T47D (cell line): ENCODE measurements at regions not wholly inside any gene's neighbourhood (a gene's known extent, or its start where the extent isn't known, plus 50 kb on each side); places are given as distances from the start of the nearest gene placed in this dataset.

Experiments
- DNase-seq, 2 experiments: peaks; one replicate each; pipeline versions ENCODE4 v3.0.0 to v3.0.0-alpha.2; 2011 to 2012; ENCODE audit warnings: low read depth in 1 of 2, low spot score in 1 of 2
- JUND ChIP-seq: IDR thresholded peaks from 2 replicates; pipeline ENCODE4 v1.6.1; 2012; ENCODE audit warnings: low read depth
- in situ Hi-C: cut with HindIII; loops from 2 replicates; pipeline ENCODE4 v1.10.0; 2016; ENCODE audit warnings: low sequenced_read_pairs, low pct_unique_long_range_greater_than_20kb

GRCh38 chrX:10931976-10932375, 179.2 kb upstream of the HCCS start:
- no peak for DNase-seq
- TF ChIP-seq JUND, result no peak
- in situ Hi-C loops, result no loop called here

DNA sequence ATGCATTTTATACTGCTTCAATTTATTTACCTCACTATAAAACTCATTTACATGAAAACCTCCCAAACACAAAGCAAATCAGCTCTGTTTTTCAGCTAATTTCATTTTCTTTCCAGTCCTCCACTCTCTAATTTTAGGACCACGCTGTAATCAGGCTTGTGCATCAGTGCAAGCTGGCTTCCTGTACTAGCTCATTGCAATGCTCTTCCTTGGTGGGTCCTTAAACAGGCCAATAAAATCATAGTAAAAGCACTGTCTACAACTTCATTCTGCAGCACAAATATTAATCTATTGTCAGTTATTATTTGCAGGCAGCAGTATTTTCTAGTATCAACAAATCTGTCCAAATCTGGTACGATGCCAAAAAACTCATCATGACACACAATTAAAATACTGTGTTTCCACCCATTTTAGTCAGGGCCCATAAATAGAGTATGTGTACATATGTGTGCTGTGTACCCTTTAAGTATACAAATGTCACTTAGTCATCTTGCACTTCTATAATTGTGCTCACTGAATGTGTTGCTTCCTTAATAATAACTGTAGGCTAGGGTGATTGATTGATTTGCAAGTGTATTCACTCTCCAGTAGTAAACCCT, 178.2 kb upstream of the HCCS start:
- no peak for TF ChIP-seq JUND
- DNase-seq, result no peak
- in situ Hi-C loops, result no loop called here

DNA sequence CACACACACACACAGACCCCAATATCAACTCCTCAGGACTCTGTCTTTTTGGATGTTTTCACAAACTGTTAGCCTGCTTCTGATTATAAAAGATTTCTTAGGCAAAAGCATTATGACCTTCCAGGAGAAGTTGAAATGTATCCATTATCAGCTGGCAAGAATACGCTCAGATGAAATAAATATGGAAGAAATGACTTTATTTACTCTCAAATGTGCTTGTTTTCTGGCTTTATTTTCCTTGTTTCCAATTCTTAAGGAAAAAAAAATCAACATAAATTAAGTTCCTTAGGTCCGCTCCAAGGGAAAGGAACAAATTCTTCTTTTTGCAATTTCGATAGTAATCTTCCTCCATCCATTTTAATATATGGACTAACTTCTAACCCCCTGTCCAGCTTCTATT, 175.6 kb upstream of the HCCS start:
- DNase-seq, result no peak
- in situ Hi-C loops, result no loop called here
- TF ChIP-seq JUND, result no peak

DNA sequence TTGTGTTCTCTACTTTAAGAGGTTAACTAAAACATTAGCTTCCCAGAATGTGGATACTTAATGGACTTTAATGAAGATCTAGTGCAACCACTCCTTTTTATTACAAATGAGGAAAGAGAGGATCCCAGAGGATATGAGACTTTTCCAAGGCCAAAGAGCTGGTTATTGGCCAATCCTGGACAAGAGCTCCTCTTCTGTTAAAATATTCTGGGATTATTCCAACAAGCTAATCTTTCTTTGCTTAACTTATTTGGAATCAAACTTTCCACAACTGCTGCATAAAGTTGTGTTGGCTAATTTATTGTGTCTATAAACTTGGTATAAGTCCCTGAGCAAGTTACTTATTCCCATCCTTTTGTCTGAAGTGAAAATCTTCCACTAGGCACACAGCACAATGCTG, 174.2 kb upstream of the HCCS start:
- in situ Hi-C loops, result no loop called here
- DNase-seq, result no peak
- TF ChIP-seq JUND, result no peak

- no peak for TF ChIP-seq JUND
- in situ Hi-C loops, result no loop called here
- DNase-seq, result no peak
Observed at GRCh38 chrX:10938365-10938923, 172.7 kb upstream of the HCCS start.

DNA sequence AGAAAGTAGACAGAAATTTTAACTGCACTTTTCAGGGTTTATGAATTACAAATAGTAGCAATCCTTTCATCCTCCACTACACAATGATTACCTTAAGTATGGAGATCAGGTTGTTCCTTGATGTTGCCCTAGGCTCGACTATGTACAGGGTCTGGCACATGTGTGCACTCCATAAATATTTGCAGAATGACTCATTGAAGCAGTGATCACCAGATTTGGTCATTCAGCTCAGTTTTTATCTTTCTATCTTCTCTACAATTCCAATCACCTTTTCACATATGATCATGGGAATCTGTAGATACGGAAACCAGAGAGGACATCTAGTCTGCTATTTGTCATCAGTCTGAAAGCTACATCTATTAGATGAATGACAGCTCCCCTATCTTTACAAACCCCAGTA, 171.7 kb upstream of the HCCS start:
- in situ Hi-C loops, result no loop called here
- DNase-seq, result peak in 1 of 2 experiments; percentile 22
- no peak for TF ChIP-seq JUND

- TF ChIP-seq JUND, result no peak
- in situ Hi-C loops, result no loop called here
- no peak for DNase-seq
Observed at GRCh38 chrX:10944136-10944885, 166.8 kb upstream of the HCCS start.

GRCh38 chrX:10945498-10945897, 165.6 kb upstream of the HCCS start:
- no peak for DNase-seq
- in situ Hi-C loops, result no loop called here
- TF ChIP-seq JUND, result no peak

GRCh38 chrX:10949541-10949940, 161.6 kb upstream of the HCCS start:
- TF ChIP-seq JUND, result no peak
- DNase-seq, result no peak
- in situ Hi-C loops, result no loop called here

GRCh38 chrX:10952619-10953018, 158.5 kb upstream of the HCCS start:
- in situ Hi-C loops, result no loop called here
- TF ChIP-seq JUND, result no peak

DNA sequence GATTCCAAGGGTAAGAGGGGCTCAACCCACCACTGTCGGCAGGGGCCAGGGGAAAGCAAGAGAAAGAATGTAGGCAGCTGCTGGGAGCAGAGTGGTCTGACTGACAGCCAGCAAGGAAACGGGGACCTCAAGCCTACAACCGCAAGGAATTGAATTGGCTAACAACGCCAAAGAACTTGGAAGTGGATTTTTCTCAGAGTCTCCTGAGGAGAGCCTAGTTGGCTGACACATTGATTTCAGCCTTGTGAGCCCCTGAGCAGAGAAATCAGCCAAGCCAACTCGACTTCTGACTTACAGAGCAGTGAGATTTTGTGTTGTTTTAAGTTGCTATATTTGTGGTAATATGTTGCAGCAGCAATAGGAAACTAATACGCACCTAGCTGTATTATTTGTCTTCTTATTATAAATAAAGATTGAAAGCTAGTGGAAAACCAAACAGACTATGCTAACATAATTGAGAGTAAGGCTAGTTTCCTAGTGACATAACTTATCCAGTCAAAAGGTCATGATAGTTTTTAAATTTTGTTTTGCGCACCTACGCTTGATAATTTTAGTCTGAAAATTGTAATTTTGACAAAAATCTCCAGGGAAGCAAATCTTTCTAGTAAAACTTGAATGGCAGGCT, 145.8 kb upstream of the HCCS start:
- DNase-seq, result no peak
- in situ Hi-C loops, result no loop called here
- no peak for TF ChIP-seq JUND

More at GRCh38 chrX:10952619-10953018, 158.5 kb upstream of the HCCS start:
- DNase-seq, result no peak

DNA sequence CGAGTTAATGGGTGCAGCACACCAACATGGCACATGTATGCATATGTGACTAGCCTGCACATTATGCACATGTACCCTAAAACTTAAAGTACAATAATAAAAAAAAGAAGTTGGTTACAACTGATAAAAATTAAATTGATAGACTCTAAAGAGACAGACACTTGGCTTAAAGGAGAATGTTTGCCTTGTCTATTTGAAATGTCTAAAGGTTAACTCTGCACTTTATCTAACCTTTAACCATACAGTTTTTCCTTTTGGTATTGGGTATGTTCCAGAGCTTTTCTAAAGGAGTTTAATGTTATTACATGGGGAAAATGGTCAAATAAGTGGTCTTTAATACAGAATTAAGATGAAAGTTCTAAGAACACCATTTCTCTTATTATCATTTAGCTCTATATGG, 145.1 kb upstream of the HCCS start:
- in situ Hi-C loops, result no loop called here
- no peak for TF ChIP-seq JUND
- DNase-seq, result no peak

DNA sequence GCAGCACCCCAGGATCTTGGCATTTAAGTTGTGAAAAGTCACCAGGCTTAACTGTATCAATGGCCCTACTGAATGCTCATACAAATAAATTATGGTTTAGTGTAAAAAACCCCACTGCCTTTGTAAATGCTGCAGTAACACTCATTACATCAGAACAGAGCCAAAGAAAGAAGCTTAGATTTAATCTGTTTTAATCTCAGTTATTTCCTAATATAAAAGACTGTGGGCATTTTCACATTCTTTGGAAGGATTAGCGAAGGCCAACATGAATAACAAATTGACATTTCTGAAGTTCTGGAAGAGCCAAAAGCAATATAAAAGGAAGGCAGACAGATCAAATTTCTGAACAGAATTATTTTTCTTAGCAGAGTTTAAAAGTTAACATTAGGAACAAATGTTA, 140.0 kb upstream of the HCCS start:
- peak in 1 of 2 experiments; percentile 44 for DNase-seq
- in situ Hi-C loops, result no loop called here
- no peak for TF ChIP-seq JUND

DNA sequence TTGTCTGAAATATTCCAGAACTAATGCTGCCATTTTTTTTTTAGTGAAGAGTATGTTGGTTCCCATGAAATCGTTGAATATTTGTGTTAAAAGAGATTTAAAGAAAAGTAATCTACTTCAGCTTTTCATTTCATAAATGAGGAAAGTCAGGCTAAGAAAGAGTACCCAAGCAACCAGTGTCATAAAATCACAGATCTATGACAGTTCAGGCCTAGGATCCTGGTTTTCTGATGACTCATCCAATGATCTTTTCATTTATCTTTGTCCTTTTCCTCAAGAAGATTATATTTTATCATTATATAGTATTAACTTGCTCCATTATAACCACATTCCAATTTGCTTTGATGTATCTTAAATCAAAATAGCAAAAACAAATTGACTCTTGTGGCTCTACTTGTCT, 139.4 kb upstream of the HCCS start:
- no peak for TF ChIP-seq JUND
- no peak for DNase-seq
- in situ Hi-C loops, result no loop called here
